Mesenchymal stem cell (in vitro differentiated cells and primary cell): ENCODE measurements at regions not wholly inside any gene's neighbourhood (a gene's known extent, or its start where the extent isn't known, plus 50 kb on each side); places are given as distances from the start of the nearest gene placed in this dataset.

Source experiments
- DNase-seq: peaks from one replicate; pipeline ENCODE4 v3.0.0-alpha.2; 2013
- H2AFZ ChIP-seq: one replicate; pipeline ENCODE4 v1.6.1; 2013; ENCODE audit warnings: low read depth, mild to moderate bottlenecking, control low read depth, inconsistent platforms, low read length, moderate library complexity
- H2AK5ac ChIP-seq: 2 replicates; pipeline ENCODE4 v1.6.1; 2013; ENCODE audit warnings: low read length, moderate library complexity, mild to moderate bottlenecking, inconsistent platforms; ENCODE audit not compliant: severe bottlenecking
- H2BK120ac ChIP-seq: one replicate; pipeline ENCODE4 v1.6.1; 2013; ENCODE audit warnings: low read depth, mild to moderate bottlenecking, inconsistent platforms, low read length, moderate library complexity
- H2BK12ac ChIP-seq, 2 experiments: one replicate each; pipeline ENCODE4 v1.6.1; 2013; ENCODE audit warnings: inconsistent platforms in 2 of 2, low read length in 2 of 2, mild to moderate bottlenecking in 2 of 2, moderate library complexity in 2 of 2, control low read depth in 1 of 2
- H2BK15ac ChIP-seq: one replicate; pipeline ENCODE4 v1.6.1; 2013; ENCODE audit warnings: mild to moderate bottlenecking, low read depth, inconsistent platforms; ENCODE audit not compliant: poor library complexity, severe bottlenecking
- H2BK5ac ChIP-seq: 2 replicates; pipeline ENCODE4 v1.6.1; 2013; ENCODE audit warnings: low read depth, mild to moderate bottlenecking, low read length, control low read depth, inconsistent platforms; ENCODE audit not compliant: poor library complexity, severe bottlenecking
- H3K14ac ChIP-seq, 2 experiments: one replicate each; pipeline ENCODE4 v1.6.1; 2013; ENCODE audit warnings: inconsistent platforms in 2 of 2, low read length in 2 of 2, control low read depth in 1 of 2, mild to moderate bottlenecking in 1 of 2, moderate library complexity in 1 of 2
- H3K18ac ChIP-seq, 2 experiments: one replicate each; pipeline ENCODE4 v1.6.1; 2013; ENCODE audit warnings: inconsistent platforms in 2 of 2, low read length in 2 of 2, control low read depth in 1 of 2, low read depth in 1 of 2, mild to moderate bottlenecking in 1 of 2
- H3K23ac ChIP-seq, 2 experiments: one replicate each; pipeline ENCODE4 v1.6.1; 2013; ENCODE audit warnings: inconsistent platforms in 2 of 2, low read length in 2 of 2, mild to moderate bottlenecking in 2 of 2, moderate library complexity in 2 of 2, control low read depth in 1 of 2
- H3K27ac ChIP-seq: 2 replicates; pipeline ENCODE4 v1.5.1; 2013; ENCODE audit warnings: mild to moderate bottlenecking, moderate library complexity, low read length, control low read depth, inconsistent platforms; ENCODE audit not compliant: poor library complexity, severe bottlenecking
- H3K27me3 ChIP-seq, 2 experiments: 2 replicates each; pipeline versions ENCODE4 v1.6.1 to v1.7.0; 2013; ENCODE audit warnings: low read length in 2 of 2, mild to moderate bottlenecking in 2 of 2, moderate library complexity in 2 of 2, control low read depth in 1 of 2, inconsistent platforms in 1 of 2; ENCODE audit not compliant: control insufficient read depth in 1 of 2, insufficient read depth in 1 of 2
- H3K36me3 ChIP-seq, 2 experiments: 2 replicates each; pipeline versions ENCODE4 v1.6.1 to v1.7.0; 2013; ENCODE audit warnings: low read length in 2 of 2, control low read depth in 1 of 2, inconsistent platforms in 1 of 2, low read depth in 1 of 2, mild to moderate bottlenecking in 1 of 2; ENCODE audit not compliant: insufficient read depth in 2 of 2, control insufficient read depth in 1 of 2
- H3K4ac ChIP-seq, 2 experiments: one replicate each; pipeline ENCODE4 v1.6.1; 2013; ENCODE audit warnings: inconsistent platforms in 2 of 2, low read length in 2 of 2, mild to moderate bottlenecking in 2 of 2, moderate library complexity in 2 of 2, control low read depth in 1 of 2, low read depth in 1 of 2
- H3K4me1 ChIP-seq: 2 replicates; pipeline ENCODE4 v1.6.1; 2013; ENCODE audit warnings: low read depth, low read length, control low read depth; ENCODE audit not compliant: control insufficient read depth, insufficient read depth
- H3K4me2 ChIP-seq: 2 replicates; pipeline ENCODE4 v1.6.1; 2013; ENCODE audit warnings: low read length, mild to moderate bottlenecking, inconsistent platforms; ENCODE audit not compliant: poor library complexity, severe bottlenecking
- H3K4me3 ChIP-seq, 2 experiments: 2 replicates each; pipeline versions ENCODE4 v1.5.1 to v1.7.0; 2013; ENCODE audit warnings: low read length in 2 of 2, mild to moderate bottlenecking in 2 of 2, control low read depth in 1 of 2, low read depth in 1 of 2; ENCODE audit not compliant: insufficient read depth in 1 of 2
- H3K79me1 ChIP-seq: replicated peaks from 2 replicates; pipeline ENCODE4 v1.6.1; 2013; ENCODE audit warnings: mild to moderate bottlenecking, control low read depth, low read length, inconsistent platforms; ENCODE audit not compliant: poor library complexity, severe bottlenecking
- H3K9ac ChIP-seq: 2 replicates; pipeline ENCODE4 v1.7.0; 2013; ENCODE audit warnings: mild to moderate bottlenecking, low read length, moderate library complexity
- H3K9me3 ChIP-seq: 2 replicates; pipeline ENCODE4 v1.7.0; 2013; ENCODE audit warnings: mild to moderate bottlenecking, low read length; ENCODE audit not compliant: control insufficient read depth
- H4K8ac ChIP-seq: one replicate; pipeline ENCODE4 v1.6.1; 2013; ENCODE audit warnings: inconsistent platforms, mild to moderate bottlenecking, low read length, moderate library complexity
- H4K91ac ChIP-seq: one replicate; pipeline ENCODE4 v1.6.1; 2013; ENCODE audit warnings: mild to moderate bottlenecking, low read length, inconsistent platforms
- WGBS: methylation state at CpG from one replicate; pipeline ENCODE4 v1.1.7; 2013; ENCODE audit warnings: mixed read lengths; 5-methylcytosine and 5-hydroxymethylcytosine counted together

GRCh38 chr6:90372885-90373284 lies 76.2 kb upstream of the BACH2 start:
- H4K91ac ChIP-seq: no peak overlapping the region
- H2BK120ac ChIP-seq: no peak overlapping the region
- no peak overlapping the region for H3K4me3 ChIP-seq
- H3K23ac ChIP-seq: no peak overlapping the region
- WGBS: no CpG with 5 or more reads among the region's 2 CpGs
- no peak overlapping the region for H3K18ac ChIP-seq
- H3K14ac ChIP-seq: no peak overlapping the region
- no peak overlapping the region for H2AFZ ChIP-seq
- no peak overlapping the region for H3K9ac ChIP-seq
- H3K27me3 ChIP-seq: no peaks in the 10 kb centered on the region
- no peak overlapping the region for H2BK5ac ChIP-seq
- no peak overlapping the region for H2BK12ac ChIP-seq
- H4K8ac ChIP-seq: no peak overlapping the region
- no peaks in the 10 kb centered on the region for H3K79me1 ChIP-seq
- H3K4me2 ChIP-seq: no peak overlapping the region
- no peak overlapping the region for H2AK5ac ChIP-seq
- peaks cover 11% of the 10 kb centered on the region for H3K4me1 ChIP-seq
- H3K4ac ChIP-seq: no peak overlapping the region
- H3K36me3 ChIP-seq: no peaks in the 10 kb centered on the region
- H3K9me3 ChIP-seq: peaks cover 5% of the 10 kb centered on the region
- H3K27ac ChIP-seq: no peak overlapping the region
- no peak for DNase-seq
- H2BK15ac ChIP-seq: no peak overlapping the region

DNA sequence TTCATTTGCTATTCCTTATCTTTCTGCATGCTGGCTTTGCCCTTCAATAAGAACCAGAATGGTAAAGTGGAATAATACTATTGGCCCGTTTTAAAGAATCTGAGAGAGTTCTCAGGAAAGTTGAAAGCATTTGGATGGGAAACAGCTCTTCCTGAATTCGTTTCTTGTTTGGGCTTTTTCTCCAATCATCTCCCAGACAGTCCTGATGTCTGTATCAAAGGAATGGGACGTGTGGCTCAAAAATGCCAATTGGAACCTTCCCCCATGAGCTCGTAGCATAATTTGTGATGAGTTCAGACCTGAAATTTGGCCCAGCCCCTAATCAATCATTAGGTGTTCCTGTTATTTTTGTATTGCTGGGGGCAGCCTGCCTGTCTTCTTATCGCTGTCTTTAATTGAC lies 75.8 kb upstream of the BACH2 start:
- H3K18ac ChIP-seq: no peak overlapping the region
- no peak overlapping the region for H4K91ac ChIP-seq
- no peak overlapping the region for H2AK5ac ChIP-seq
- peaks cover 5% of the 10 kb centered on the region for H3K9me3 ChIP-seq
- no peak overlapping the region for H3K14ac ChIP-seq
- no peak overlapping the region for H4K8ac ChIP-seq
- no peak overlapping the region for H3K4me3 ChIP-seq
- H3K4me2 ChIP-seq: no peak overlapping the region
- H3K4ac ChIP-seq: no peak overlapping the region
- no peaks in the 10 kb centered on the region for H3K79me1 ChIP-seq
- no peak for DNase-seq
- no peak overlapping the region for H2BK15ac ChIP-seq
- H2BK12ac ChIP-seq: no peak overlapping the region
- 84% methylated on average over 4 of the region's 5 CpGs for WGBS
- no peak overlapping the region for H2AFZ ChIP-seq
- no peaks in the 10 kb centered on the region for H3K27me3 ChIP-seq
- no peak overlapping the region for H2BK5ac ChIP-seq
- no peaks in the 10 kb centered on the region for H3K36me3 ChIP-seq
- H3K23ac ChIP-seq: no peak overlapping the region
- H3K9ac ChIP-seq: no peak overlapping the region
- no peak overlapping the region for H2BK120ac ChIP-seq
- no peak overlapping the region for H3K27ac ChIP-seq
- peaks cover 11% of the 10 kb centered on the region for H3K4me1 ChIP-seq

DNA sequence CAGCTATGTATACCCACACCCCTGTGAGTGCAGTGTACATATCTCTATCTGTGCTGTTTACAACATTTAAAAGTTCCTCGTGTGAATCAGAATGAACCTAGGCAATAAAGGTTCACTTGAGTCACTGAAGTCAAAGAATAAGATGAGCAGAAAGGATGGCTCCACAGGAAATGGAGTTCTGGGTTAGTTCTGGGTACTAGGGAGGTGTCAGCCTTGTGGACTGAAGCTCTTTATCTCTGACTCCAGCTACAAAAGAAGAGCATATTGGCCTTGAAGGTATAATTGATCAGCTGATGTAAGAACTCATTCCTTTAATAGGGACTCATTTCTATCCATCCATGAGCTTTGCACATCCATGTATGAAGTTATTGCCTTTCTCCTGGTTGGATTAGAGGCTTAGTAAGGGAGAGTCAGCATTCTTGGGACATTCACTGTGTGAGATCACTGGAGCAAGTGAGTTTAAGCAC lies 73.9 kb upstream of the BACH2 start:
- Histone ChIP-seq H3K9ac (no peak overlapping the region), H2BK12ac (no peak overlapping the region), H2BK5ac (no peak overlapping the region), H3K4me2 (no peak overlapping the region), H3K4me1 (peaks cover 6% of the 10 kb centered on the region), H3K27me3 (no peaks in the 10 kb centered on the region), H3K18ac (no peak overlapping the region), H4K91ac (no peak overlapping the region), H3K23ac (no peak overlapping the region), H3K27ac (no peak overlapping the region), H3K79me1 (no peaks in the 10 kb centered on the region), H3K9me3 (peaks cover 5% of the 10 kb centered on the region), H2AK5ac (peak overlapping the region; percentile 54), H3K36me3 (no peaks in the 10 kb centered on the region), H3K14ac (no peak overlapping the region), H3K4me3 (no peak overlapping the region), H2AFZ (no peak overlapping the region), H3K4ac (no peak overlapping the region), H4K8ac (no peak overlapping the region), H2BK15ac (no peak overlapping the region), H2BK120ac (no peak overlapping the region)
- 31% methylated on average over 1 of the region's 1 CpG for WGBS
- no peak for DNase-seq

DNA sequence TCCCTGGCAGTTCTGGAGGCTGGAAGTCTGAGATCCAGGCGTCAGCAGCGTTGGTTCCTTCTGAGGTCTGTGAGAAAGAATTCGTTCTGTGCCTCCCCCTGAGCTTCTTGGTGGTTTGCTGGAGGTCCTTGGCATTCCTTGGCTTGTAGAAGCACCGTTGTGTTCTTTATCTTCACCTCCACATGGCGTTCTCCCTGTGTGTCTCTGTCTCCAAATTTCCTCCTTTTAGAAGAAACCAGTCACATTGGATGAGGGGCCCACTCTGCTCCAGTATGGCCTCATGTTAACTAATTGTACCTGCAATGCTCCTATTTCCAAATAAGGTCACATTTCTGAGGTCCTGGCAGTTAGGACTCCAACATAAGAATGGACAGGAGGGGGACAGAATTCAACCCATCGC lies 73.0 kb upstream of the BACH2 start:
- H3K23ac ChIP-seq: no peak overlapping the region
- H3K18ac ChIP-seq: no peak overlapping the region
- no peak for DNase-seq

More for the DNA sequence above, 73.0 kb upstream of the BACH2 start:
- no peak overlapping the region for H4K8ac ChIP-seq
- no peak overlapping the region for H3K4ac ChIP-seq
- H2BK15ac ChIP-seq: no peak overlapping the region
- peak overlapping the region; percentile 85 for H2AK5ac ChIP-seq
- H3K27ac ChIP-seq: peak overlapping the region; percentile 51
- no peaks in the 10 kb centered on the region for H3K36me3 ChIP-seq
- H3K14ac ChIP-seq: no peak overlapping the region
- peak overlapping the region; percentile 30 for H3K9ac ChIP-seq
- H3K79me1 ChIP-seq: no peaks in the 10 kb centered on the region
- H2BK120ac ChIP-seq: no peak overlapping the region
- peak overlapping the region in 1 of 2 experiments; percentile 26 for H3K4me3 ChIP-seq
- 41% methylated on average over 5 of the region's 6 CpGs for WGBS
- H2AFZ ChIP-seq: no peak overlapping the region
- peak overlapping the region in 1 of 2 experiments; percentile 66 for H2BK12ac ChIP-seq
- no peak overlapping the region for H4K91ac ChIP-seq
- H3K4me2 ChIP-seq: no peak overlapping the region
- H3K9me3 ChIP-seq: peaks cover 5% of the 10 kb centered on the region
- H2BK5ac ChIP-seq: no peak overlapping the region
- H3K27me3 ChIP-seq: no peaks in the 10 kb centered on the region
- peaks cover 4% of the 10 kb centered on the region for H3K4me1 ChIP-seq
